Transverse colon (tissue), 4 donors: ENCODE measurements at regions not wholly inside any gene's neighbourhood (a gene's known extent, or its start where the extent isn't known, plus 50 kb on each side); places are given as distances from the start of the nearest gene placed in this dataset.

Source experiments
- CTCF ChIP-seq, 5 experiments: fragments of 200-600 bp in 3 of 5; fragments of 450-650 bp in 2 of 5; sonication (generic) in 3 of 5; IDR thresholded peaks; 1 replicate in 2 of 5; 2 replicates in 3 of 5; pipeline ENCODE4 v1.5.1; 2016 to 2017; ENCODE audit warnings: antibody characterized with exemption in 5 of 5, inconsistent platforms in 3 of 5, mild to moderate bottlenecking in 2 of 5, moderate library complexity in 1 of 5
- EP300 ChIP-seq: sonication (generic); formaldehyde crosslinking; IDR thresholded peaks from one replicate; pipeline ENCODE4 v1.6.1; 2017; ENCODE audit warnings: antibody characterized with exemption, low read depth
- POLR2A ChIP-seq: fragments of 450-650 bp; IDR thresholded peaks from one replicate; pipeline ENCODE4 v1.6.1; 2016; ENCODE audit warnings: antibody characterized with exemption, mild to moderate bottlenecking, moderate library complexity
- POLR2AphosphoS5 ChIP-seq, 3 donors: sonication (generic); formaldehyde crosslinking; IDR thresholded peaks; one replicate each; pipeline ENCODE4 v1.6.1; 2016; ENCODE audit warnings: antibody characterized with exemption in 3 of 3

- TF ChIP-seq EP300 (no peak), POLR2AphosphoS5 (IDR thresholded peaks at IDR 0.05) (no peak), CTCF (IDR thresholded peaks at IDR 0.05) (no peak), POLR2A (no peak)
Measured at GRCh38 chr2:199682001-199682400, 169.0 kb downstream of the FTCDNL1 start.
